ENCODE measurements at regions not wholly inside any gene's neighbourhood (a gene's known extent, or its start where the extent isn't known, plus 50 kb on each side); places are given as distances from the start of the nearest gene placed in this dataset.

GRCh38 chr13:61913183-61913582, 497.5 kb upstream of the PCDH20 start:
- no peak for TF ChIP-seq CTCF (IDR thresholded peaks at IDR 0.05; ENCODE audit: insufficient read depth, low read depth, low read length, missing control alignments)
- DNase-seq (ENCODE audit: low read depth) = no peak

DNA sequence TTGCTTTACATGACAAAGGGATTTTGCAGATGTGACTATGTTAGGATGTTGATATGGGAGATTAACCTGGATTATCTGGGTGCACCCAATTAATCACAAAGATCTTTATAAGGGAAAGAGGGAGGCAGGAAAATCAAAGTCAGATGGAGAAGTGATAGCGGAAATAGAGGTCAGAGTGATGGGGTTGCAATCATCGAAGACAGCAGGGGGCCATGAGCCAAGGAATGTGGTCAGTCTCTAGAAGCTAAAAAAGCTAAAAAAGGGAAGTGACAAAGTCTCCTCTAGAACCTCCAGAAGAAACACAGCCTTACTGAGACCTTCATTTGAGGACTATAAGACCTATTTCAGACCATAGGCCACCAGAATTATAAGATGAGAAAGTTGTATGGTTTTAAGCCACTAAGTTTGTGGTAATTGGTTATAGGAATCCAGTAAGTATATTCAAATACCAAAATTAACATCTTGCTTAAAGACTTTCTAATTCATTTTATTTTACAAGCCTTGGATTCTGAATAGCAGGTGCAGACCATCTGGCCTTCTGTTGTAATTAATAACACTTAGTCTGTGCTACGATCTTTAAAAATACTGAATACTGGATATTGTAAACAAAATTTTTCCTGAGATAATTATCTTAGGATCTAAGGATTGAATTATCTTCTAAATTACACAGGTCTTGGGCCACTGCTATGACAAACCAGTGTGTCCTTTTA, 493.4 kb upstream of the PCDH20 start:
- no peak for TF ChIP-seq CTCF (IDR thresholded peaks at IDR 0.05; ENCODE audit: insufficient read depth, low read depth, low read length, missing control alignments)
- DNase-seq (ENCODE audit: low read depth) = no peak
- H3K4me3 ChIP-seq (ENCODE audit: low read depth, low read length) = no peak overlapping the region

More at GRCh38 chr13:61913183-61913582, 497.5 kb upstream of the PCDH20 start:
- no peak overlapping the region for H3K4me3 ChIP-seq (ENCODE audit: low read depth, low read length)

DNA sequence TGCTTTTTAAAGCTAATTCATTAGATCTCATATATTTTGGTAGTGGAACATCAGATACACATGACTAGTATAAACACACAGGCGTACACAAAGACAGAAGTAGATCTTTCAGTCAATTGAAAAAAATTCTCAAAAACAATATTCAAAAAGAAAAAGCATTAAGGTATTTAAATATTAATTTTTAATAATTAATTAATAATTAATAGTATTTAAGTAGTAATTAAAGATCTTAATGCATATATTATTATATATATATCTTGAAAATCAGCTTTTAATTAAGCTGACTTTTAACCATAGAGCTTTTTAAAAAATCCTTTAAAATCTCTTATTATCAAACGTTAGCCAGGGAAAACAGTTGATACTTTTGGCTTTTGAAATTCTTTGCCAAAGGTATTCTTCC, 489.4 kb upstream of the PCDH20 start:
- no peak for DNase-seq (ENCODE audit: low read depth)
- H3K4me3 ChIP-seq (ENCODE audit: low read depth, low read length) = no peak overlapping the region
- TF ChIP-seq CTCF (IDR thresholded peaks at IDR 0.05; ENCODE audit: insufficient read depth, low read depth, low read length, missing control alignments) = no peak

DNA sequence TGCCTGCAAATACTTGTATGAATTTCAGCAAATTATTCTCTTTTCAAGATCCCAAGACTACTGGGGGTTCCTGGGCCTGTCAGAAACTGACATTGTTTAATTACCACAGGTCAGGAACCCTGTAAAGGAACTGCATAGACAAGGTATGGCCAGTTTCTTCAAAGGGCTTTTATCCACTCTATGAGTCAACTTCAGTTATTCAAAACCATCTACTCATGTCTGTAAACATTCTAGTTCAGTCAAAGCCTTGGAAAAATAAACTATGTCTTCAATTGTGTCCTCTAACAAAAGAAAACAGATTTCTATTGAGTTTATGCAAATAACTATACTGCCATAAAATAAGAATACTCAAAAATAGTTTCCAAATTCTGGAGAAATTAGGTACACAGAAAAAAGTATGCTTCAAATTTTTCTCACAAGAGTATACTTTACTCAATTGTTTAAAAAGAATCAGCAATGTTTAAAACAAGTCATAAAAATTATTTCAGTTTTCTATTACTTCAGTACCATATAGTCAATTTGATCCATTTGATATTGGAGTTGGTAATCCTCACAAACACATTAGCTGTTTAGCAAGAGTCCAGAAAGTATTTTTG, 486.4 kb upstream of the PCDH20 start:
- DNase-seq (ENCODE audit: low read depth) = no peak
- TF ChIP-seq CTCF (IDR thresholded peaks at IDR 0.05; ENCODE audit: insufficient read depth, low read depth, low read length, missing control alignments) = no peak
- H3K4me3 ChIP-seq (ENCODE audit: low read depth, low read length) = no peak overlapping the region

- no peak for DNase-seq (ENCODE audit: low read depth)
- TF ChIP-seq CTCF (IDR thresholded peaks at IDR 0.05; ENCODE audit: insufficient read depth, low read depth, low read length, missing control alignments) = no peak
- H3K4me3 ChIP-seq (ENCODE audit: low read depth, low read length) = no peak overlapping the region
Observed at GRCh38 chr13:61900033-61900432, 484.4 kb upstream of the PCDH20 start.

GRCh38 chr13:61898207-61898606, 482.6 kb upstream of the PCDH20 start:
- TF ChIP-seq CTCF (IDR thresholded peaks at IDR 0.05; ENCODE audit: insufficient read depth, low read depth, low read length, missing control alignments) = no peak
- no peak overlapping the region for H3K4me3 ChIP-seq (ENCODE audit: low read depth, low read length)
- no peak for DNase-seq (ENCODE audit: low read depth)

- TF ChIP-seq CTCF (IDR thresholded peaks at IDR 0.05; ENCODE audit: insufficient read depth, low read depth, low read length, missing control alignments) = no peak
- DNase-seq (ENCODE audit: low read depth) = no peak
Observed at GRCh38 chr13:61891401-61891800, 475.8 kb upstream of the PCDH20 start.

More at GRCh38 chr13:61891401-61891800, 475.8 kb upstream of the PCDH20 start:
- no peak overlapping the region for H3K4me3 ChIP-seq (ENCODE audit: low read depth, low read length)
